ENCODE measurements at regions not wholly inside any gene's neighbourhood (a gene's known extent, or its start where the extent isn't known, plus 50 kb on each side); places are given as distances from the start of the nearest gene placed in this dataset.
"Not testable (repeated sequence)": the region's sequence is repeated elsewhere in the genome, so short reads cannot be mapped to it uniquely, and the experiment has no call there.

- in situ Hi-C loops (cut with MboI; ENCODE audit: low sequenced_read_pairs): loop anchor here (10.0 kb wide), 1 partner anchor 233 kb away; no protein-coding TSS in a partner anchor
These were observed 115.0 kb upstream of the SHISA3 start for GRCh38 chr4:42282081-42282901.

- in situ Hi-C loops (cut with MboI; ENCODE audit: low sequenced_read_pairs): loop anchor here (10.0 kb wide), 1 partner anchor 231 kb away; no protein-coding TSS in a partner anchor
These were observed 113.3 kb upstream of the SHISA3 start for GRCh38 chr4:42284030-42284429.

- in situ Hi-C loops (cut with MboI; ENCODE audit: low sequenced_read_pairs): loop anchor here (10.0 kb wide), 1 partner anchor 226 kb away; no protein-coding TSS in a partner anchor
These were observed 108.4 kb upstream of the SHISA3 start for GRCh38 chr4:42288876-42289275.

GRCh38 chr4:42292192-42292591 lies 105.1 kb upstream of the SHISA3 start:
- in situ Hi-C loops (cut with MboI; ENCODE audit: low sequenced_read_pairs): not testable (repeated sequence)

GRCh38 chr4:42293967-42294813 lies 103.1 kb upstream of the SHISA3 start:
- in situ Hi-C loops (cut with MboI; ENCODE audit: low sequenced_read_pairs): no loop called here

- in situ Hi-C loops (cut with MboI; ENCODE audit: low sequenced_read_pairs): no loop called here
These were observed 101.1 kb upstream of the SHISA3 start for GRCh38 chr4:42296196-42296595.

GRCh38 chr4:42302348-42302747 lies 94.9 kb upstream of the SHISA3 start:
- in situ Hi-C loops (cut with MboI; ENCODE audit: low sequenced_read_pairs): no loop called here

- in situ Hi-C loops (cut with MboI; ENCODE audit: low sequenced_read_pairs): no loop called here
These were observed 90.8 kb upstream of the SHISA3 start for GRCh38 chr4:42306221-42307109.

GRCh38 chr4:42308247-42308646 lies 89.0 kb upstream of the SHISA3 start:
- in situ Hi-C loops (cut with MboI; ENCODE audit: low sequenced_read_pairs): no loop called here

- in situ Hi-C loops (cut with MboI; ENCODE audit: low sequenced_read_pairs): no loop called here
These were observed 87.7 kb upstream of the SHISA3 start for GRCh38 chr4:42309361-42310260.

- in situ Hi-C loops (cut with MboI; ENCODE audit: low sequenced_read_pairs): no loop called here
These were observed 86.9 kb upstream of the SHISA3 start for GRCh38 chr4:42310358-42310757.

- in situ Hi-C loops (cut with MboI; ENCODE audit: low sequenced_read_pairs): no loop called here
These were observed 86.5 kb upstream of the SHISA3 start for GRCh38 chr4:42310806-42311205.

- in situ Hi-C loops (cut with MboI; ENCODE audit: low sequenced_read_pairs): no loop called here
These were observed 85.7 kb upstream of the SHISA3 start for GRCh38 chr4:42311591-42311990.

GRCh38 chr4:42313420-42313819 lies 83.9 kb upstream of the SHISA3 start:
- in situ Hi-C loops (cut with MboI; ENCODE audit: low sequenced_read_pairs): not testable (repeated sequence)

GRCh38 chr4:42313872-42314271 lies 83.4 kb upstream of the SHISA3 start:
- in situ Hi-C loops (cut with MboI; ENCODE audit: low sequenced_read_pairs): no loop called here

- in situ Hi-C loops (cut with MboI; ENCODE audit: low sequenced_read_pairs): no loop called here
These were observed 82.1 kb upstream of the SHISA3 start for GRCh38 chr4:42315231-42315630.

GRCh38 chr4:42320822-42321388 lies 76.4 kb upstream of the SHISA3 start:
- in situ Hi-C loops (cut with MboI; ENCODE audit: low sequenced_read_pairs): no loop called here

GRCh38 chr4:42326040-42326439 lies 71.2 kb upstream of the SHISA3 start:
- in situ Hi-C loops (cut with MboI; ENCODE audit: low sequenced_read_pairs): no loop called here

- in situ Hi-C loops (cut with MboI; ENCODE audit: low sequenced_read_pairs): no loop called here
These were observed 70.8 kb upstream of the SHISA3 start for GRCh38 chr4:42326524-42326923.

Measured in HL-60/S4 (cell line).